ENCODE measurements at regions not wholly inside any gene's neighbourhood (a gene's known extent, or its start where the extent isn't known, plus 50 kb on each side); places are given as distances from the start of the nearest gene placed in this dataset.

DNA sequence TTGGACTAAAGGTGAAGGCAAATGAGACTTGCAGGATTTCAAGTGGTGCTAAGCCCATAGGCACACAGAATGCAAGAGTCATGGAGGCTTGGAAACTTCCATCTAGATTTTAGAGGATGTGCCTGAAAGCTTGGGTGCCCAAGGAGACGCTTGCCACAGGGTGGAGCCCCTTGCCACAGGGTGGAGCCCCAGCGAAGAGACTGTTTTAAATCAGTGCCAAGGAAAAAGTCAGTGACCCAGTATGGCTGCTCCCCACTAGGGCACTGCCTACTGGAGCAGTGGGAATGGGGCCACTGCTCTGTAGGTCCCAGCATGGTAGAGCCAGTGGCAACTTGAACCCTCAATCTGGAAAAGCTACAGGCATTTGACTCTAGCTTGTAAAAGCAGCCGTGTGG lies 794.2 kb upstream of the LCORL start:
- DNase-seq (no peak), ATAC-seq (no peak)
- no peaks in the 10 kb centered on the region for H3K27me3 ChIP-seq
- H3K27ac ChIP-seq = no peak overlapping the region
- no peak overlapping the region for H3K4me3 ChIP-seq
- TF ChIP-seq, protein P1, sequence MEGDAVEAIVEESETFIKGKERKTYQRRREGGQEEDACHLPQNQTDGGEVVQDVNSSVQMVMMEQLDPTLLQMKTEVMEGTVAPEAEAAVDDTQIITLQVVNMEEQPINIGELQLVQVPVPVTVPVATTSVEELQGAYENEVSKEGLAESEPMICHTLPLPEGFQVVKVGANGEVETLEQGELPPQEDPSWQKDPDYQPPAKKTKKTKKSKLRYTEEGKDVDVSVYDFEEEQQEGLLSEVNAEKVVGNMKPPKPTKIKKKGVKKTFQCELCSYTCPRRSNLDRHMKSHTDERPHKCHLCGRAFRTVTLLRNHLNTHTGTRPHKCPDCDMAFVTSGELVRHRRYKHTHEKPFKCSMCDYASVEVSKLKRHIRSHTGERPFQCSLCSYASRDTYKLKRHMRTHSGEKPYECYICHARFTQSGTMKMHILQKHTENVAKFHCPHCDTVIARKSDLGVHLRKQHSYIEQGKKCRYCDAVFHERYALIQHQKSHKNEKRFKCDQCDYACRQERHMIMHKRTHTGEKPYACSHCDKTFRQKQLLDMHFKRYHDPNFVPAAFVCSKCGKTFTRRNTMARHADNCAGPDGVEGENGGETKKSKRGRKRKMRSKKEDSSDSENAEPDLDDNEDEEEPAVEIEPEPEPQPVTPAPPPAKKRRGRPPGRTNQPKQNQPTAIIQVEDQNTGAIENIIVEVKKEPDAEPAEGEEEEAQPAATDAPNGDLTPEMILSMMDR (IDR thresholded peaks at IDR 0.05) = no peak
- TF ChIP-seq POLR2A (IDR thresholded peaks at IDR 0.05) = no peak
- no peaks in the 10 kb centered on the region for H3K36me3 ChIP-seq (replicated peaks in 1 of 2; ENCODE audit: insufficient read depth in 1 of 2, low read depth in 2 of 2)
- H3K4me1 ChIP-seq = no peaks in the 10 kb centered on the region
- intact Hi-C loops (cut with DNase I) = no loop called here
- WGBS, 2 donors = 57 to 76% methylated on average over 3 of the region's 3 CpGs
- no peaks in the 10 kb centered on the region for H3K9me3 ChIP-seq

DNA sequence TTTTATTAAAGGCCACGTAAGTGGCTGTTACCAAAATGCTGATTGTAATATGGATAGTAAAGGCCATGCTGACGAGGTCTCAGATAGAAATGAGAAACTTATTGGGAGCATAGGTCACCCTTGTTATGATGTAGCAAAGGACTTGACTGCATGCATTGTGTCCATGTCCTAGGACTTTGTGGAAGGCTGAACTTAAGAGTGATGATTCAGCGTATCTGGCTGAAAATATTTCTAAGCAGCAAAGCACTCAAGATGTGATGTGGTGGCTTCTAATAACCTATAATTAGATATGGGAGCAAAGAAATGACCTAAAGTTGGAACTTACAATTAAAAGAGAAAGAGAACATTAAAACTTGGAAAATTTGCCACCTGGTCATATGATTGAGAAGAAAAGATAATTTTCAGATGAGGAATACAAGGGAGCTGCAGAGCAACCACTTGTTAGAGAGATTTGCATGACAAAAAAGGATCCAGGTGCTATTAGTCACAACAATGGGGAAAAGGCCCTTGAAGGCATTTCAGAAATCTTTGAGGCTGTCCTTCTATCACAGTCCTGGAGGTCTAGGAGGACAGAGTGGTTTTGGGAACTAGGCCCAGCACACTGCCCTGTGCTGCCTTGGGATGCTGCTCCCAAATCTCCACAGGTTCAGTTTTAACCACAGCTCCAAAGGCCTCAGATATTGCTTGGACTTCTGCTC lies 793.7 kb upstream of the LCORL start:
- 61 to 78% methylated on average over 2 to 3 of the region's 3 CpGs for WGBS, 2 donors
- DNase-seq (no peak), ATAC-seq (no peak)
- no peaks in the 10 kb centered on the region for H3K27me3 ChIP-seq
- TF ChIP-seq, protein P1 (IDR thresholded peaks at IDR 0.05) = no peak
- TF ChIP-seq POLR2A (IDR thresholded peaks at IDR 0.05) = no peak
- H3K9me3 ChIP-seq = no peaks in the 10 kb centered on the region
- H3K36me3 ChIP-seq (replicated peaks in 1 of 2; ENCODE audit: insufficient read depth in 1 of 2, low read depth in 2 of 2) = no peaks in the 10 kb centered on the region
- H3K4me3 ChIP-seq = no peak overlapping the region
- intact Hi-C loops (cut with DNase I) = no loop called here
- H3K27ac ChIP-seq = no peak overlapping the region
- H3K4me1 ChIP-seq = no peaks in the 10 kb centered on the region

DNA sequence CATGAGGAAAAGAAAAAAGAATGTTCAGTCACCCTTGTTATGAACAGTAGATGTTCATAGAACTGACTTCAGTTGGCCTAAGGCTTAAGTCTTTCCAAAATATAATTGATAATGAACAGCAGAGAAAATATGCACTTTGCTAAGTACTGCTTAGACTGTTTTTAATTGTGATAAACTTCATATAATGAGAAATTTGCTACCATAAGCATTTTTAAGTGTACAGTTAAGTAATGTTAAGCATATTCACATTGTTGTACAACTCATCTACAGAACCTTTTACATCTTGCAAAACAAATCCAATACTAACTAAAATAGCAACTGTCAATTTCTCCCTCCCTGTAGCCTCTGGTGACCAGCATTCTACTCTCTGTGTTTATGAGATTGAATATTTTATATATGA lies 792.2 kb upstream of the LCORL start:
- DNase-seq = no peak
- intact Hi-C loops (cut with DNase I) = no loop called here
- no peak for TF ChIP-seq POLR2A (IDR thresholded peaks at IDR 0.05)
- TF ChIP-seq, protein P1 (IDR thresholded peaks at IDR 0.05) = no peak
- no peak overlapping the region for H3K4me3 ChIP-seq
- H3K9me3 ChIP-seq = no peaks in the 10 kb centered on the region
- peak overlapping the region in 3 of 4 donors; percentile 1 to 55 (median 37) for H3K27ac ChIP-seq
- no peak for ATAC-seq
- H3K4me1 ChIP-seq = no peaks in the 10 kb centered on the region
- H3K36me3 ChIP-seq (replicated peaks in 1 of 2; ENCODE audit: insufficient read depth in 1 of 2, low read depth in 2 of 2) = no peaks in the 10 kb centered on the region
- H3K27me3 ChIP-seq = no peaks in the 10 kb centered on the region

DNA sequence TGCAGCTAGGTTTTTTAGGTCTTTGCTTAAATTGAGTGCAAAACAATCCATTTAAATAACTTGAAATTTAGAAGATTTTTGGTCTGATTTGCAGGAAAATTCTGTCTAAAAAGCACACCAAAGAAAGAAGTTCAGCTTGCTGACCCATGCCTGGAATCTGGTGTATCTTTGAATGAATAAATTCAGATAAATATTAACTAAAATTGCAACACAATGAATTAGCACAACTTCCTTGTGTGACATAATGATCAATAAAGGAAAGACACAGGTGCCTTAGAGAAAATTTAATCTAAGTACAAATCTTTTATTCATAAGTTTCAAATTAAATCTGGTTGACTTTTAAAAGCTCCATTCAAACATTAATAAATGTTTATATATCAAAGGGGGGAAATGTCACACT lies 791.5 kb upstream of the LCORL start:
- DNase-seq = no peak
- H3K4me3 ChIP-seq = no peak overlapping the region
- no peaks in the 10 kb centered on the region for H3K36me3 ChIP-seq (replicated peaks in 1 of 2; ENCODE audit: insufficient read depth in 1 of 2, low read depth in 2 of 2)
- intact Hi-C loops (cut with DNase I) = no loop called here
- peak overlapping the region in 3 of 4 donors; percentile 1 to 55 (median 37) for H3K27ac ChIP-seq
- no peak for TF ChIP-seq POLR2A (IDR thresholded peaks at IDR 0.05)
- TF ChIP-seq, protein P1 (IDR thresholded peaks at IDR 0.05) = no peak
- peak; percentile 78 for ATAC-seq
- no peaks in the 10 kb centered on the region for H3K4me1 ChIP-seq
- H3K9me3 ChIP-seq = no peaks in the 10 kb centered on the region
- H3K27me3 ChIP-seq = no peaks in the 10 kb centered on the region

DNA sequence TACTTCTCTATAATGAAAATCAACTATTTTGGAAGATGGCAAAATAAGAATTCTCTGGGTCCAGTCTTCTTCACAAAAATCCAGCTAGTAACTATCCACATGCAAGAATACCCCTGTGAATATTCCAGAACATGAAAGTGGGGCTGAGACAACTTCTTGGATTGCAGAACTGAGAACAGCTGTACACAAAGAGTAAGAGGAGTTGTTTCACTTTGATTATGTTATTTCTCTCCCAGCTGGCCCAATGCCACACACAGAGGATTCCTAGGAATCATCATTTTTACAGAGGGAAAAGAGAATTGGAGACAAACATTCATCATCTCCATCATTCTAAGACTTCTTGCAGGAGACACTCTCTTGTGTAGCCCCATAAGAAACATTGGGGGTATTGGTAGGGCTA lies 782.2 kb upstream of the LCORL start:
- no peaks in the 10 kb centered on the region for H3K36me3 ChIP-seq (replicated peaks in 1 of 2; ENCODE audit: insufficient read depth in 1 of 2, low read depth in 2 of 2)
- H3K4me1 ChIP-seq = no peaks in the 10 kb centered on the region
- intact Hi-C loops (cut with DNase I) = no loop called here
- no peaks in the 10 kb centered on the region for H3K9me3 ChIP-seq
- H3K4me3 ChIP-seq = no peak overlapping the region
- H3K27me3 ChIP-seq = no peaks in the 10 kb centered on the region
- ATAC-seq (no peak), DNase-seq (no peak)
- no peak overlapping the region for H3K27ac ChIP-seq
- TF ChIP-seq POLR2A (IDR thresholded peaks at IDR 0.05) = no peak
- TF ChIP-seq, protein P1 (IDR thresholded peaks at IDR 0.05) = no peak
